Esophagus muscularis mucosa (tissue), 4 donors: ENCODE measurements at regions not wholly inside any gene's neighbourhood (a gene's known extent, or its start where the extent isn't known, plus 50 kb on each side); places are given as distances from the start of the nearest gene placed in this dataset.

Experiments used
- EP300 ChIP-seq: sonication (generic); formaldehyde crosslinking; IDR thresholded peaks from one replicate; pipeline ENCODE4 v1.6.1; 2017; ENCODE audit warnings: antibody characterized with exemption
- POLR2AphosphoS5 ChIP-seq, 2 donors: sonication (generic); formaldehyde crosslinking; IDR thresholded peaks; one replicate each; pipeline ENCODE4 v1.6.1; 2017; ENCODE audit warnings: antibody characterized with exemption in 2 of 2
- TF ChIP-seq, protein P1 (sequence below), 3 experiments: fragments of 200-600 bp in 2 of 3; fragments of 450-650 bp in 1 of 3; sonication (generic) in 2 of 3; IDR thresholded peaks; one replicate each; pipeline ENCODE4 v1.5.1; 2017 to 2019; ENCODE audit warnings: antibody characterized with exemption in 3 of 3, mild to moderate bottlenecking in 2 of 3, moderate library complexity in 1 of 3

DNA sequence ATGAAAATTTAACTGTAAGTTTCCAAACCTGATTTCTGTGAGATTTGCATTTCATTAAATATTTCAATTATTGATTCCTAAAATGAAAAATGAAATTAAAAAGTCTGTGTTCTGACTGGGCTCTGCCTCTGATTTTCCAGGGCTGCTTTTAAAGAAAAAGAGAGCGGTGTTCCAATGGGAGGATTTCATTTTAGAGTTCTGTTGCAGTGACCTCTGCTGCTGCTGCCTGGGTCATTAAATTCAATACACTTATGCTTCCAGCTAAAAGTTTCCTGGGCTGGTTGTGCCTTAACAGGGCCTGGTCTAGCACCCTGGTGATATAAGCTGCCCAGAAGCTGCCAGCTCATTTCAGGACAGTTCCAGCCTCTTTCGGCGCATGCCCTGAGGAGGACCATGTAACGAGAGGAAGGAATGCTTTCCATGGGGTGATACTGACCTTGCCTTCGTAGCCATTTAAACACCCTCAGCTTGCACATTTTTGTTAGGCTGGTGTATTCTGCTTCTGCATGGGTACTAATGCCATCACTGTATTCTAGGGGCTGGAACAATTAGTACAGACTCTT is 93.3 kb downstream of the TMEM174 start:
- TF ChIP-seq, protein P1, sequence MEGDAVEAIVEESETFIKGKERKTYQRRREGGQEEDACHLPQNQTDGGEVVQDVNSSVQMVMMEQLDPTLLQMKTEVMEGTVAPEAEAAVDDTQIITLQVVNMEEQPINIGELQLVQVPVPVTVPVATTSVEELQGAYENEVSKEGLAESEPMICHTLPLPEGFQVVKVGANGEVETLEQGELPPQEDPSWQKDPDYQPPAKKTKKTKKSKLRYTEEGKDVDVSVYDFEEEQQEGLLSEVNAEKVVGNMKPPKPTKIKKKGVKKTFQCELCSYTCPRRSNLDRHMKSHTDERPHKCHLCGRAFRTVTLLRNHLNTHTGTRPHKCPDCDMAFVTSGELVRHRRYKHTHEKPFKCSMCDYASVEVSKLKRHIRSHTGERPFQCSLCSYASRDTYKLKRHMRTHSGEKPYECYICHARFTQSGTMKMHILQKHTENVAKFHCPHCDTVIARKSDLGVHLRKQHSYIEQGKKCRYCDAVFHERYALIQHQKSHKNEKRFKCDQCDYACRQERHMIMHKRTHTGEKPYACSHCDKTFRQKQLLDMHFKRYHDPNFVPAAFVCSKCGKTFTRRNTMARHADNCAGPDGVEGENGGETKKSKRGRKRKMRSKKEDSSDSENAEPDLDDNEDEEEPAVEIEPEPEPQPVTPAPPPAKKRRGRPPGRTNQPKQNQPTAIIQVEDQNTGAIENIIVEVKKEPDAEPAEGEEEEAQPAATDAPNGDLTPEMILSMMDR (IDR thresholded peaks at IDR 0.05) = no peak
- TF ChIP-seq EP300 (no peak), POLR2AphosphoS5 (IDR thresholded peaks at IDR 0.05) (no peak)
